Endodermal cell (in vitro differentiated cells): ENCODE measurements at regions not wholly inside any gene's neighbourhood (a gene's known extent, or its start where the extent isn't known, plus 50 kb on each side); places are given as distances from the start of the nearest gene placed in this dataset.
A peak's percentile ranks its signal among the peaks of the same experiment; 100 is the strongest.

Experiments used
- DNase-seq: peaks from one replicate; pipeline ENCODE4 v3.0.0-alpha.2; 2017
- H3K27ac ChIP-seq: 2 replicates; pipeline ENCODE4 v1.5.1; 2013; ENCODE audit warnings: mild to moderate bottlenecking, low read depth, low read length, moderate library complexity
- H3K27me3 ChIP-seq: 2 replicates; pipeline ENCODE4 v1.6.1; 2013; ENCODE audit warnings: mild to moderate bottlenecking, low read length, moderate library complexity; ENCODE audit not compliant: insufficient read depth, control insufficient read depth, poor library complexity, severe bottlenecking
- H3K36me3 ChIP-seq: 2 replicates; pipeline ENCODE4 v1.7.0; 2013; ENCODE audit warnings: mild to moderate bottlenecking, low read length, moderate library complexity; ENCODE audit not compliant: control insufficient read depth, insufficient read depth
- H3K4me1 ChIP-seq: one replicate; pipeline ENCODE4 v1.7.0; 2013; ENCODE audit warnings: low read length; ENCODE audit not compliant: control insufficient read depth, insufficient read depth
- H3K4me3 ChIP-seq: 2 replicates; pipeline ENCODE4 v1.5.1; 2013; ENCODE audit warnings: mild to moderate bottlenecking, low read length, moderate library complexity
- H3K9ac ChIP-seq: 2 replicates; pipeline ENCODE4 v1.6.1; 2013; ENCODE audit warnings: mild to moderate bottlenecking, low read length, moderate library complexity; ENCODE audit not compliant: poor library complexity, severe bottlenecking; ENCODE audit errors: extremely low read depth
- H3K9me3 ChIP-seq: 2 replicates; pipeline ENCODE4 v1.6.1; 2013; ENCODE audit warnings: mild to moderate bottlenecking, low read length, moderate library complexity; ENCODE audit not compliant: control insufficient read depth
- H3K27ac Mint-ChIP-seq: 2 replicates; pipeline ENCODE4 v1.8.0; 2020; ENCODE audit warnings: mixed read lengths
- H3K27me3 Mint-ChIP-seq: 2 replicates; pipeline ENCODE4 v1.8.0; 2021; ENCODE audit warnings: mild to moderate bottlenecking, mixed read lengths; ENCODE audit not compliant: insufficient read depth
- H3K36me3 Mint-ChIP-seq: 2 replicates; pipeline ENCODE4 v1.8.0; 2020; ENCODE audit warnings: low read depth, mixed read lengths
- H3K4me1 Mint-ChIP-seq: 2 replicates; pipeline ENCODE4 v1.8.0; 2020; ENCODE audit warnings: mixed read lengths
- H3K4me3 Mint-ChIP-seq: 2 replicates; pipeline ENCODE4 v1.8.0; 2020; ENCODE audit warnings: mild to moderate bottlenecking, moderate library complexity, mixed read lengths
- H3K9me3 Mint-ChIP-seq: 2 replicates; pipeline ENCODE4 v1.8.0; 2020; ENCODE audit warnings: mild to moderate bottlenecking, mixed read lengths
- CTCF ChIP-seq: fragments of 200-600 bp; sonication (generic); conservative IDR thresholded peaks from 2 replicates; pipeline ENCODE4 v1.5.0; 2021; ENCODE audit warnings: antibody characterized with exemption, mild to moderate bottlenecking
- whole genome bisulfite sequencing, 2 experiments: methylation state at CpG; one replicate each; pipeline versions ENCODE4 v1.1.5 to v1.1.7; 2013; ENCODE audit warnings: missing lambda C conversion rate in 2 of 2, mixed read lengths in 1 of 2; ENCODE audit not compliant: insufficient coverage in 1 of 2, insufficient read length in 1 of 2; 5-methylcytosine and 5-hydroxymethylcytosine counted together

- Mint-ChIP-seq H3K36me3 (no peaks in the 10 kb centered on the region), H3K27ac (no peak overlapping the region), H3K27me3 (no peaks in the 10 kb centered on the region), H3K4me3 (no peak overlapping the region), H3K9me3 (peaks cover 2% of the 10 kb centered on the region), H3K4me1 (no peaks in the 10 kb centered on the region)
- Histone ChIP-seq H3K27me3 (no peaks in the 10 kb centered on the region), H3K27ac (no peak overlapping the region), H3K9me3 (peaks cover 7% of the 10 kb centered on the region), H3K36me3 (no peaks in the 10 kb centered on the region), H3K9ac (no peak overlapping the region), H3K4me3 (no peak overlapping the region), H3K4me1 (no peaks in the 10 kb centered on the region)
- no peak for TF ChIP-seq CTCF
- WGBS, 2 experiments: 89 to 91% methylated on average over 4 to 9 of the region's 9 CpGs
- peak; percentile 32 for DNase-seq
Observed at GRCh38 chr2:230643576-230644291, 68.9 kb upstream of the CAB39 start.

- Histone ChIP-seq H3K9ac (no peak overlapping the region), H3K27ac (no peak overlapping the region), H3K4me3 (no peak overlapping the region), H3K36me3 (no peaks in the 10 kb centered on the region), H3K9me3 (peaks cover 7% of the 10 kb centered on the region), H3K4me1 (no peaks in the 10 kb centered on the region), H3K27me3 (no peaks in the 10 kb centered on the region)
- DNase-seq: peak; percentile 25
- Mint-ChIP-seq H3K27me3 (no peaks in the 10 kb centered on the region), H3K4me1 (no peaks in the 10 kb centered on the region), H3K27ac (no peak overlapping the region), H3K36me3 (no peaks in the 10 kb centered on the region), H3K4me3 (no peak overlapping the region), H3K9me3 (peaks cover 2% of the 10 kb centered on the region)
- no peak for TF ChIP-seq CTCF
- WGBS, 2 experiments: 86 to 87% methylated on average over 5 to 6 of the region's 6 CpGs
Observed at GRCh38 chr2:230644356-230644935, 68.2 kb upstream of the CAB39 start.

GRCh38 chr2:230648356-230648755 lies 64.3 kb upstream of the CAB39 start:
- no peaks in the 10 kb centered on the region for H3K4me1 ChIP-seq
- Mint-ChIP-seq H3K9me3 (peaks cover 2% of the 10 kb centered on the region), H3K36me3 (no peaks in the 10 kb centered on the region), H3K27ac (no peak overlapping the region), H3K27me3 (no peaks in the 10 kb centered on the region), H3K4me1 (no peaks in the 10 kb centered on the region), H3K4me3 (no peak overlapping the region)
- no peak overlapping the region for H3K9ac ChIP-seq
- H3K36me3 ChIP-seq: no peaks in the 10 kb centered on the region
- no peak overlapping the region for H3K27ac ChIP-seq
- no peak for TF ChIP-seq CTCF
- 94% methylated on average over 8 of the region's 8 CpGs; no CpG with 5 or more reads in 1 of the 2 experiments for WGBS, 2 experiments
- no peaks in the 10 kb centered on the region for H3K27me3 ChIP-seq
- H3K9me3 ChIP-seq: peaks cover 7% of the 10 kb centered on the region
- no peak for DNase-seq
- H3K4me3 ChIP-seq: no peak overlapping the region
